Choroid plexus epithelial cell (primary cell): ENCODE measurements at regions not wholly inside any gene's neighbourhood (a gene's known extent, or its start where the extent isn't known, plus 50 kb on each side); places are given as distances from the start of the nearest gene placed in this dataset.

Experiments
- DNase-seq: peaks from one replicate; pipeline ENCODE4 v3.0.0-alpha.2; 2010; ENCODE audit warnings: low read depth
- H3K4me3 ChIP-seq: 2 replicates; pipeline ENCODE4 v1.5.1; 2011; ENCODE audit warnings: low read depth, mild to moderate bottlenecking, control low read depth, low read length, moderate library complexity
- TF ChIP-seq, protein P1 (sequence below): conservative IDR thresholded peaks from 2 replicates; pipeline ENCODE4 v1.5.1; 2011; ENCODE audit warnings: low read depth, mild to moderate bottlenecking, control low read depth, inconsistent platforms, low read length, moderate library complexity

DNA sequence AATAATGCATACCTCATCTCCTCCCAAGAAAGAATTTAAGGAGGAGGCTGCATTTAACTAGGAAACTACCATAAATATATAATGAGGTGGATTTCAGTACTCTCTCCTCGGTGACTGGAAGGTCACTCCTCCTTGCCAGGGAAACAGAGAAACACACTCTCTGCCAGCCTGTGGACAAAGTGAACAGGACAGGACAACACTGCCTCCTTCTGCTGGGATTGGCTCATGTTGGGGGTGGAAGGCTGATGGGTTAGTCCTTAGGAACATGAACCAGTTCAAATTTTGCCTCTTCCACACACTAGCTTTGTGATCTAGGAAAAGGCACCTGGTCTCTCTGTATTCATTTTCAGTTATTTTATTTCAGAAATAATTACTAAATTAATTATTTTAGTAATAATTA lies 50.6 kb upstream of the STEAP4 start:
- TF ChIP-seq, protein P1, sequence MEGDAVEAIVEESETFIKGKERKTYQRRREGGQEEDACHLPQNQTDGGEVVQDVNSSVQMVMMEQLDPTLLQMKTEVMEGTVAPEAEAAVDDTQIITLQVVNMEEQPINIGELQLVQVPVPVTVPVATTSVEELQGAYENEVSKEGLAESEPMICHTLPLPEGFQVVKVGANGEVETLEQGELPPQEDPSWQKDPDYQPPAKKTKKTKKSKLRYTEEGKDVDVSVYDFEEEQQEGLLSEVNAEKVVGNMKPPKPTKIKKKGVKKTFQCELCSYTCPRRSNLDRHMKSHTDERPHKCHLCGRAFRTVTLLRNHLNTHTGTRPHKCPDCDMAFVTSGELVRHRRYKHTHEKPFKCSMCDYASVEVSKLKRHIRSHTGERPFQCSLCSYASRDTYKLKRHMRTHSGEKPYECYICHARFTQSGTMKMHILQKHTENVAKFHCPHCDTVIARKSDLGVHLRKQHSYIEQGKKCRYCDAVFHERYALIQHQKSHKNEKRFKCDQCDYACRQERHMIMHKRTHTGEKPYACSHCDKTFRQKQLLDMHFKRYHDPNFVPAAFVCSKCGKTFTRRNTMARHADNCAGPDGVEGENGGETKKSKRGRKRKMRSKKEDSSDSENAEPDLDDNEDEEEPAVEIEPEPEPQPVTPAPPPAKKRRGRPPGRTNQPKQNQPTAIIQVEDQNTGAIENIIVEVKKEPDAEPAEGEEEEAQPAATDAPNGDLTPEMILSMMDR: peak; percentile 57
- DNase-seq: peak; percentile 33
- H3K4me3 ChIP-seq: no peak overlapping the region
